ENCODE measurements at regions not wholly inside any gene's neighbourhood (a gene's known extent, or its start where the extent isn't known, plus 50 kb on each side); places are given as distances from the start of the nearest gene placed in this dataset.

GRCh38 chr6:3573670-3574069, 116.8 kb upstream of the SLC22A23 start:
- no peak for TF ChIP-seq CTCF (IDR thresholded peaks at IDR 0.05; ENCODE audit: insufficient read depth, low read length, missing control alignments)
- ChIA-PET CTCF (no interaction called here), POLR2A (no interaction called here)
- no peak overlapping the region for H3K4me3 ChIP-seq (ENCODE audit: low read depth, low read length)
- no peak for DNase-seq (ENCODE audit: low read depth, low spot score)

- DNase-seq (ENCODE audit: low read depth, low spot score), result no peak
- no peak for TF ChIP-seq CTCF (IDR thresholded peaks at IDR 0.05; ENCODE audit: insufficient read depth, low read length, missing control alignments)
- POLR2A ChIA-PET, result no interaction called here
- H3K4me3 ChIP-seq (ENCODE audit: low read depth, low read length), result no peak overlapping the region
- CTCF ChIA-PET, result interaction anchor here (1.1 kb wide), 1 partner anchor 9 kb away, joined by 3 read pairs; no protein-coding TSS in a partner anchor
Measured at GRCh38 chr6:3571836-3572235, 115.0 kb upstream of the SLC22A23 start.

GRCh38 chr6:3571250-3571681, 114.4 kb upstream of the SLC22A23 start:
- POLR2A ChIA-PET, result interaction anchor here (0.6 kb wide), 1 partner anchor 21 kb away, joined by 3 read pairs; no protein-coding TSS in a partner anchor
- CTCF ChIA-PET, result no interaction called here
- no peak overlapping the region for H3K4me3 ChIP-seq (ENCODE audit: low read depth, low read length)
- DNase-seq (ENCODE audit: low read depth, low spot score), result no peak
- no peak for TF ChIP-seq CTCF (IDR thresholded peaks at IDR 0.05; ENCODE audit: insufficient read depth, low read length, missing control alignments)

GRCh38 chr6:3569816-3570215, 113.0 kb upstream of the SLC22A23 start:
- POLR2A ChIA-PET, result no interaction called here
- DNase-seq (ENCODE audit: low read depth, low spot score), result no peak
- CTCF ChIA-PET, result no interaction called here
- H3K4me3 ChIP-seq (ENCODE audit: low read depth, low read length), result no peak overlapping the region
- no peak for TF ChIP-seq CTCF (IDR thresholded peaks at IDR 0.05; ENCODE audit: insufficient read depth, low read length, missing control alignments)

GRCh38 chr6:3568396-3569082, 111.7 kb upstream of the SLC22A23 start:
- POLR2A ChIA-PET, result no interaction called here
- no peak for TF ChIP-seq CTCF (IDR thresholded peaks at IDR 0.05; ENCODE audit: insufficient read depth, low read length, missing control alignments)
- no peak overlapping the region for H3K4me3 ChIP-seq (ENCODE audit: low read depth, low read length)
- no peak for DNase-seq (ENCODE audit: low read depth, low spot score)
- CTCF ChIA-PET, result no interaction called here

- CTCF ChIA-PET, result no interaction called here
- POLR2A ChIA-PET, result no interaction called here
- DNase-seq (ENCODE audit: low read depth, low spot score), result peak; percentile 5
Measured at GRCh38 chr6:3566812-3567211, 110.0 kb upstream of the SLC22A23 start.

More at GRCh38 chr6:3566812-3567211, 110.0 kb upstream of the SLC22A23 start:
- no peak for TF ChIP-seq CTCF (IDR thresholded peaks at IDR 0.05; ENCODE audit: insufficient read depth, low read length, missing control alignments)
- H3K4me3 ChIP-seq (ENCODE audit: low read depth, low read length), result no peak overlapping the region
